Coronary artery (tissue), 2 donors: ENCODE measurements at regions not wholly inside any gene's neighbourhood (a gene's known extent, or its start where the extent isn't known, plus 50 kb on each side); places are given as distances from the start of the nearest gene placed in this dataset.

Experiments used
- DNase-seq: peaks from one replicate; pipeline ENCODE4 v3.0.0-alpha.2; 2017; ENCODE audit warnings: low spot score
- H3K27ac ChIP-seq, 2 donors: fragments of 200-600 bp; sonication (generic); one replicate each; pipeline ENCODE4 v1.5.1; 2016 to 2019
- H3K4me3 ChIP-seq: fragments of 200-600 bp; sonication (generic); 2 replicates; pipeline ENCODE4 v1.5.1; 2016; ENCODE audit warnings: mild to moderate bottlenecking, moderate library complexity
- CTCF ChIP-seq: fragments of 200-600 bp; sonication (generic); IDR thresholded peaks from one replicate; pipeline ENCODE4 v1.5.1; 2019; ENCODE audit warnings: antibody characterized with exemption

DNA sequence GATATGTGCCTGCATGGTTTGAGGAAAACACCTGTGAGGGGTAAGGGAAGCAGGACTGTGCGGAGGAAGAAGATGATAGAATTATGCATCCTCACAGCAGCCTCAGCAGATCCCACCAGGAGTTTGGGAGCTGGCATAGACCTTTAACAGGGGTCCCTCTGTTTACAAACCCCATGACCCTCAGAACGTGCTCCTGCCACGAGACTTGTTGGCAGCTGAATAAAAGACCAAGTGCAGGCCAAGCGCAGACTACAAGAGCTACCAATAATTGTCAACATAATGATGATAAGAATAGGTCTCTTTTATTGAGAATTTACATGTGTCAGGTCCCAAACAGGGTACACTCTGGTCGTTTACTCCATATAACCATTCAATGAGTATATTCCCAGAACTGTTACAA is 236.0 kb downstream of the MED10 start:
- no peak for DNase-seq
- no peak overlapping the region for H3K27ac ChIP-seq

DNA sequence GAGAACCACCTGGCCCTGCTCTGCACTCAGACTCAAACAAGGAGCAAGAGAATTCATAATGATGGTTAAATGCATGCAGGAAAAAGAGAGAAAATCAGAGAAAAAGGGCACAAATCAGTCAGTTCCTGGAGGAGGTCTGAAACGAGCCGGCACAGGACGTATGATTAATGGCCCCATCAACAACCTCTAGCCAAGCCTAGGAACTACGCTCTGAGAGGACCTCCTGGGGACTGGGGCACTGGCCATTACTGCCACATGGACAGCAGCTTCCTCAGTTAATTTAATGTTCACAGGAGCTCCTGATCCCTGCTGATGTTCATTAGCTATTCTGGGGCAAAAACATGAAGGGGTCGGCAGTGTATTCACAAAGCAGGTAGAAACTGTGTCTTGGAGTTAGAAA is 238.1 kb downstream of the MED10 start:
- no peak for DNase-seq
- TF ChIP-seq CTCF, result no peak
- no peak overlapping the region for H3K27ac ChIP-seq
- no peak overlapping the region for H3K4me3 ChIP-seq

More for the DNA sequence above, 236.0 kb downstream of the MED10 start:
- no peak overlapping the region for H3K4me3 ChIP-seq
- no peak for TF ChIP-seq CTCF

DNA sequence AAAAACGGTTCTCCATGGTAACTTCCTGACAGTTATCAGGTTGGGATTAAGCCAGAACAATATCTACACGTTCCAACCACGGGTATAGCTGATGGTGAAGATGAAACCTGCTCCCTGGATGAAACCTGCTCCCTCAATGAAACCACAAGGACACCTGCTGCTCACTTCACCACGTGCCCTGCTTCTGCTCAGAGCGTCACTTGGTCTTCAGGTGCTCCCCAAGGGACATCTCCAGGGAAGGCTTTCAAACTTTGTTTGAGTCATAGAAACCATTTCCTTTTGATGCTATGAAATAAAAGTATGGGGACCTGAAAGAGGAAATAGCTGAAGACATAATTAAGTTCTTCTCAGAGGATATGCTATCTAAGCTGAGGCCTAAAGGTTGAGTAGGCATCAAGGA is 242.4 kb downstream of the MED10 start:
- no peak for DNase-seq
- TF ChIP-seq CTCF, result no peak
- Histone ChIP-seq H3K4me3 (no peak overlapping the region), H3K27ac (no peak overlapping the region)

- Histone ChIP-seq H3K4me3 (no peak overlapping the region), H3K27ac (no peak overlapping the region)
- DNase-seq, result no peak
- TF ChIP-seq CTCF, result no peak
Observed at GRCh38 chr5:6134281-6134680, 244.1 kb downstream of the MED10 start.

DNA sequence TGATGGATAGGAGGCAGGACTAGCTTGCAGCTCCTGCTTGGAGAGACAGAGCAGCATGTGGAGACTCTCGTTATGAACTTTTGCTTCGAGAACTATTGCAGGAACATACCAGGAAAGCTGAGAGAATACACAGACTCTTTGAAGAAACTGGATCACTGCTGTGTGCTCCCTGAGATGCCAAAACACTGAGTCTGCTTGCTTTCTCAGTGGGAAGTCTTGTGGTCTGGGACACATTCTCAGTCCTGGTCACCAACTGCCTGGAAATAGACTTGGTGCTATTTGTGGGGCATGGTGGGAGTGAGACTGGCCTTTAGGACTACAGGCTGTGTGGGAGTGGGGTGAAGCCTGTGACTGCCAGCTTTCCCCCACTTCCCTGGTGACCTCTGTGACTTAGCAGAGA is 252.6 kb downstream of the MED10 start:
- no peak for DNase-seq
- Histone ChIP-seq H3K27ac (no peak overlapping the region), H3K4me3 (no peak overlapping the region)
- TF ChIP-seq CTCF, result no peak

DNA sequence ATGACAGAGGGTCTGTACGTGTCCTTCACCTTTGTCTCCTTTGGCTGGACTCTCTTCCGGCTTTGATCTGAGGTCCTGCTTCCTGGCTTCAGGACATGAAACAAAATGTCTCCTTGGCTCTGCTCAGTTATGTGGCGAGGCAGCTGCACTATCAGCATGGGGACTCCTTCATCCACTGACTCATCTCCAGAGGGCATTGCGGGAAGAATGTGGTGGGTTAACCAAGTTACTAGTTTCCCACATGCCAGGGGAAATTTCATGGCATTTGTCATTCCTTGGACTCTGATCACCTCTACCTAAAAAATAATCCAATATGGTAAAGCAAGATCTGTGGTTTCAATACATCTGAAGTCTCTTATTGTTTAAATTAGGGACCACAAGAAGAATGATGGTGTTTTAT is 259.7 kb downstream of the MED10 start:
- Histone ChIP-seq H3K27ac (no peak overlapping the region), H3K4me3 (no peak overlapping the region)
- TF ChIP-seq CTCF, result no peak
- no peak for DNase-seq

GRCh38 chr5:6117212-6117611 is 261.1 kb downstream of the MED10 start:
- Histone ChIP-seq H3K4me3 (no peak overlapping the region), H3K27ac (no peak overlapping the region)
- DNase-seq, result no peak
- no peak for TF ChIP-seq CTCF
